Fibroblast of lung (primary cell): ENCODE measurements at regions not wholly inside any gene's neighbourhood (a gene's known extent, or its start where the extent isn't known, plus 50 kb on each side); places are given as distances from the start of the nearest gene placed in this dataset.

Source experiments
- CTCF ChIP-seq, 2 donors: IDR thresholded peaks in 1 of 2; conservative IDR thresholded peaks in 1 of 2; 1 replicate in 1 of 2; 2 replicates in 1 of 2; pipeline ENCODE4 v1.5.1; 2011 to 2012; ENCODE audit warnings: low read length in 2 of 2, control low read depth in 1 of 2, inconsistent platforms in 1 of 2, low read depth in 1 of 2, mild to moderate bottlenecking in 1 of 2
- EZH2 ChIP-seq: IDR thresholded peaks from 2 replicates; pipeline ENCODE4 v1.5.1; 2012; ENCODE audit warnings: low read length, control low read depth, mild to moderate bottlenecking; ENCODE audit errors: missing control alignments

- TF ChIP-seq CTCF (conservative IDR thresholded peaks at IDR 0.05 in 1 of 2, IDR thresholded peaks at IDR 0.05 in 1 of 2; ENCODE audit: low read depth in 1 of 2, low read length in 2 of 2) = no peak
- TF ChIP-seq EZH2 = no peak
These were observed 199.9 kb upstream of the SATB1 start for GRCh38 chr3:18625085-18625484.
